ENCODE measurements at regions not wholly inside any gene's neighbourhood (a gene's known extent, or its start where the extent isn't known, plus 50 kb on each side); places are given as distances from the start of the nearest gene placed in this dataset.

DNA sequence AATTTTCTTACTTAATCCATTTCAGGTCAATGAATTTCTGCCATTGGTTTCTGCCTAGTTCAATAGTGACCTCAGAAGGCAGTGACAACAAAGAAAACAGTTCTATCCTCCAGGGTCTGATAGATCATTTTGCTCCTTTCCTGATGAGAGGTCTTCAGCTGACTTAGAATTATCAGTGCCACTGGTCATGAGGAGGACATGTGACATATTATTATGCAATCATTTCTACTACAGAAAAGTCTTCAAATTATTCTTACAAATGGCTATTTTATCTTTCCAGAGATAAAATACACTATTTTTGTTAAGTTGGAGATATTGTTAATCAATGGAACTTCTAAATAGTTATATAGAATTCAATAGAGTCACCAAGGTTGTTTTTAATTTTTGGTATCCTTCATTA lies 360.0 kb upstream of the GALNT5 start:
- no peak overlapping the region for H3K27ac ChIP-seq (ENCODE audit: low read depth, low read length)
- peaks cover 0 to 6% of the 10 kb centered on the region in 2 donors for H3K27me3 ChIP-seq (ENCODE audit: control insufficient read depth in 2 of 2, insufficient read depth in 2 of 2, low read length in 2 of 2)
- no peaks in the 10 kb centered on the region for H3K9me3 ChIP-seq (ENCODE audit: control insufficient read depth in 2 of 3, low read length in 3 of 3)
- ChIA-PET POLR2A (no interaction called here), CTCF (no interaction called here)
- intact Hi-C loops (cut with micrococcal nuclease) = loop anchor here in 1 of 2 donors (5.0 to 10.0 kb wide), 3 partner anchors 295 to 413 kb away; no protein-coding TSS in a partner anchor
- DNase-seq (no peak), ATAC-seq (no peak)
- H3K4me1 ChIP-seq (ENCODE audit: control insufficient read depth in 2 of 2, insufficient read depth in 2 of 2, low read length in 2 of 2) = no peaks in the 10 kb centered on the region
- no peak overlapping the region for H3K4me3 ChIP-seq (ENCODE audit: low read length)
- Mint-ChIP-seq H3K36me3 (peaks cover 0 to 6% (median 0%) of the 10 kb centered on the region in 5 donors), H3K4me3 (no peak overlapping the region), H3K27me3 (peaks cover 11 to 59% (median 32%) of the 10 kb centered on the region in 5 donors), H3K27ac (no peak overlapping the region), H3K9me3 (peaks cover 0 to 7% (median 3%) of the 10 kb centered on the region in 11 donors), H3K4me1 (peaks cover 1 to 29% (median 5%) of the 10 kb centered on the region in 7 donors)
- H3K36me3 ChIP-seq (ENCODE audit: control insufficient read depth in 2 of 3, insufficient read depth in 3 of 3, low read length in 3 of 3) = no peaks in the 10 kb centered on the region

DNA sequence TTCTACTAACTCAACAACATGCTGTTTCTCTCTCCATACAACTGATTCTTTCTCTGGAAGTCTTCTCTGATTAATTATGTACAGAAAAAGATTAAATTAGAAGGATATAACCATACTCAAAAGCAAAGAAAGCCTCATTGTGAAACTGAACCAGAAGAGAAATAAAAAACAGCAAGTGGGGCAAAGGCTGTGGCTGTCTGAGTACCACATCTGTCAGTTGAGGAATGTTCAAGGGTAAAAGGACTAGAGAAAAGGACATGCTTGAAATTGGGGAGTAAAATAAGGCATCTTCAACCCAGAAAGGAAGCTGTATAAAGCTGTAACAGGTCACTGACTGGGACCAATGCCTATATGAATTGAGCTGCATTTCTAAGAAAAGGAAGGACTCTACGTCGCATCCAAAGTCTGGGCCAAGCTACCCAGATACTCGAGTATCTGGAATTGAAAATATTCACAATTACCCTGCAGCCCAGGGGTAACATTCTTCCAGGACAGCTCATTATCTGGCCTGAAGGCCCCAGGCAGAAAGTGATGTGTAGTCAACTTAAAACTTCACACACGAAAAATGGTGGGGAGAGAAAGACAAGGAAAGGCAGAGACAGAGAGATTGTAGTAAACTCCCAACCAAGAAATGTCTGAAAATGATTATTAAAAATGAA lies 356.0 kb upstream of the GALNT5 start:
- no peak overlapping the region for H3K4me3 ChIP-seq (ENCODE audit: low read length)
- intact Hi-C loops (cut with micrococcal nuclease) = no loop called here
- H3K9me3 ChIP-seq (ENCODE audit: control insufficient read depth in 2 of 3, low read length in 3 of 3) = no peaks in the 10 kb centered on the region
- no peaks in the 10 kb centered on the region for H3K36me3 ChIP-seq (ENCODE audit: control insufficient read depth in 2 of 3, insufficient read depth in 3 of 3, low read length in 3 of 3)
- Mint-ChIP-seq H3K4me1 (peaks cover 0 to 2% (median 0%) of the 10 kb centered on the region in 7 donors), H3K36me3 (peaks cover 0 to 6% (median 0%) of the 10 kb centered on the region in 5 donors), H3K9me3 (peaks cover 0 to 7% (median 3%) of the 10 kb centered on the region in 11 donors), H3K27ac (no peak overlapping the region), H3K27me3 (peaks cover 0 to 59% (median 9%) of the 10 kb centered on the region in 5 donors), H3K4me3 (no peak overlapping the region)
- no peak for DNase-seq
- ATAC-seq = no peak
- no peaks in the 10 kb centered on the region for H3K4me1 ChIP-seq (ENCODE audit: control insufficient read depth in 2 of 2, insufficient read depth in 2 of 2, low read length in 2 of 2)
- POLR2A ChIA-PET = no interaction called here
- CTCF ChIA-PET = no interaction called here
- H3K27ac ChIP-seq (ENCODE audit: low read depth, low read length) = no peak overlapping the region
- H3K27me3 ChIP-seq (ENCODE audit: control insufficient read depth in 2 of 2, insufficient read depth in 2 of 2, low read length in 2 of 2) = peaks cover 0 to 6% of the 10 kb centered on the region in 2 donors

DNA sequence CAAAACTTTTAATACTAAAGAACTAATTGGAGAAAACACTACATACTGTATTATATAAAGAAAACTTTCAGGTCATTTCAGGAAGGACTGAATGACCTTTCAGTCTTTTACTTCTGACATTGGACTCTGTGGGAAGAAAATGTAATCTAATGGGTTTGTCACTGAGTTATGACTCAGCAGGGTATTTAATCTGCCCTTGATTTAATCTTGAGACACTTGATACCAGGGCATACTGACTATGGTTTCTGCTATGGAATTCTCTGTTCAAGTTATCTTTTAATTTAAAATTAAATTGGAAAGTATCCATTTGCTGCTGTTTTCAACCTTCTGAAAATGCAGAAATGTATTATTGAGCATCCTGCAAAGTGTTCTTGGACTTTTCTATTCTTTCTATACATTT lies 354.2 kb upstream of the GALNT5 start:
- DNase-seq (no peak), ATAC-seq (no peak)
- no peaks in the 10 kb centered on the region for H3K27me3 ChIP-seq (ENCODE audit: control insufficient read depth in 2 of 2, insufficient read depth in 2 of 2, low read length in 2 of 2)
- POLR2A ChIA-PET = no interaction called here
- no peak overlapping the region for H3K4me3 ChIP-seq (ENCODE audit: low read length)
- no peaks in the 10 kb centered on the region for H3K4me1 ChIP-seq (ENCODE audit: control insufficient read depth in 2 of 2, insufficient read depth in 2 of 2, low read length in 2 of 2)
- peaks cover 0 to 2% (median 0%) of the 10 kb centered on the region in 11 donors for H3K9me3 Mint-ChIP-seq
- H3K27ac Mint-ChIP-seq = no peak overlapping the region
- CTCF ChIA-PET = no interaction called here
- H3K4me1 Mint-ChIP-seq = peaks cover 0 to under 1% (median 0%) of the 10 kb centered on the region in 7 donors
- H3K36me3 ChIP-seq (ENCODE audit: control insufficient read depth in 2 of 3, insufficient read depth in 3 of 3, low read length in 3 of 3) = no peaks in the 10 kb centered on the region
- peaks cover 0 to 55% (median 0%) of the 10 kb centered on the region in 5 donors for H3K27me3 Mint-ChIP-seq
- no peak overlapping the region for H3K4me3 Mint-ChIP-seq
- intact Hi-C loops (cut with micrococcal nuclease) = no loop called here
- no peak overlapping the region for H3K27ac ChIP-seq (ENCODE audit: low read depth, low read length)
- no peaks in the 10 kb centered on the region for H3K9me3 ChIP-seq (ENCODE audit: control insufficient read depth in 2 of 3, low read length in 3 of 3)
- peaks cover 0 to 3% (median 0%) of the 10 kb centered on the region in 5 donors for H3K36me3 Mint-ChIP-seq

DNA sequence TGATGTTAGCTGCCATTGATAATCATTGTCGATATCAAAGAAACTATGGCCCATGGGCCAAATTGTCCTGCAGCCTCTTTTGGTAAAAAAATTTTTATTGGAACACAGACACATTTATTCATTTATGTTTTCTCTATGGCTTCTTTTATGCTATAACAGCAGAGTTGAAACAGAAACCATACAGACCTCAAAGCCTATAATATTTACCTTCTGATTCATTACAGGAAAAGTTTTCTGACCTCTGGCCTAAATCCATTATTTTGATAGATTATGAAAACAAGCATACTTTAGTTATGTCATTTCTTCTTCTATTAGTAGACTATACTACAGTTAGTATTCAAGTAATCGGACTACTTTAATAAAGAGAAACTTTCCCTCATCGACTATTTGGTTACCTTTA lies 349.7 kb upstream of the GALNT5 start:
- H3K9me3 Mint-ChIP-seq = no peaks in the 10 kb centered on the region
- H3K4me3 Mint-ChIP-seq = no peak overlapping the region
- peaks cover 0 to 7% (median 0%) of the 10 kb centered on the region in 7 donors for H3K4me1 Mint-ChIP-seq
- ChIA-PET POLR2A (no interaction called here), CTCF (no interaction called here)
- H3K27ac ChIP-seq (ENCODE audit: low read depth, low read length) = no peak overlapping the region
- no peaks in the 10 kb centered on the region for H3K9me3 ChIP-seq (ENCODE audit: control insufficient read depth in 2 of 3, low read length in 3 of 3)
- no peak overlapping the region for H3K4me3 ChIP-seq (ENCODE audit: low read length)
- H3K4me1 ChIP-seq (ENCODE audit: control insufficient read depth in 2 of 2, insufficient read depth in 2 of 2, low read length in 2 of 2) = no peaks in the 10 kb centered on the region
- peaks cover 0 to 38% (median 0%) of the 10 kb centered on the region in 5 donors for H3K27me3 Mint-ChIP-seq
- no peak overlapping the region for H3K27ac Mint-ChIP-seq
- intact Hi-C loops (cut with micrococcal nuclease) = no loop called here
- no peaks in the 10 kb centered on the region for H3K27me3 ChIP-seq (ENCODE audit: control insufficient read depth in 2 of 2, insufficient read depth in 2 of 2, low read length in 2 of 2)
- H3K36me3 ChIP-seq (ENCODE audit: control insufficient read depth in 2 of 3, insufficient read depth in 3 of 3, low read length in 3 of 3) = no peaks in the 10 kb centered on the region
- DNase-seq = no peak
- ATAC-seq = no peak
- H3K36me3 Mint-ChIP-seq = no peaks in the 10 kb centered on the region

DNA sequence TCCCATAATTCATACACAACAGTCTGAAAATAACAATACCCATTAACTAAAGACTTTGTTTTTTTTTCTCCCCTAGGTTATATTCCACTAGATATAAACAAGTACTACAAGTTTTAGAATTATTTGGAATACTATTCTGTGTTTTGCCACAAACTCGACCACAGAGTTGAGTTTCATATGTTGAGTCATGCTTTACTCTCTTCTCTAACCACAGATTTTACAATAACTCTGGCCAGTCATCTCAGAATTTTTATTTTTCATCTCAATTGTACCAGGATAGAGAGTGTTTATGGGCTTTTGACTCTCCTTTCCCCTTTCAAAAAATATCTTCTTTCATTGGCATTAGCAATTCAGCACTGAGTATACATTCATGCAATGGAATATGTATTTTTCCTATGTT lies 348.7 kb upstream of the GALNT5 start:
- H3K4me1 ChIP-seq (ENCODE audit: control insufficient read depth in 2 of 2, insufficient read depth in 2 of 2, low read length in 2 of 2) = no peaks in the 10 kb centered on the region
- Mint-ChIP-seq H3K27ac (no peak overlapping the region), H3K27me3 (peaks cover 0 to 37% (median 0%) of the 10 kb centered on the region in 5 donors), H3K9me3 (no peaks in the 10 kb centered on the region), H3K36me3 (no peaks in the 10 kb centered on the region), H3K4me1 (peaks cover 0 to 7% (median 0%) of the 10 kb centered on the region in 7 donors), H3K4me3 (no peak overlapping the region)
- no peak overlapping the region for H3K27ac ChIP-seq (ENCODE audit: low read depth, low read length)
- H3K9me3 ChIP-seq (ENCODE audit: control insufficient read depth in 2 of 3, low read length in 3 of 3) = no peaks in the 10 kb centered on the region
- intact Hi-C loops (cut with micrococcal nuclease) = no loop called here
- ATAC-seq (no peak), DNase-seq (no peak)
- H3K36me3 ChIP-seq (ENCODE audit: control insufficient read depth in 2 of 3, insufficient read depth in 3 of 3, low read length in 3 of 3) = no peaks in the 10 kb centered on the region
- CTCF ChIA-PET = no interaction called here
- H3K4me3 ChIP-seq (ENCODE audit: low read length) = no peak overlapping the region
- POLR2A ChIA-PET = no interaction called here
- no peaks in the 10 kb centered on the region for H3K27me3 ChIP-seq (ENCODE audit: control insufficient read depth in 2 of 2, insufficient read depth in 2 of 2, low read length in 2 of 2)

DNA sequence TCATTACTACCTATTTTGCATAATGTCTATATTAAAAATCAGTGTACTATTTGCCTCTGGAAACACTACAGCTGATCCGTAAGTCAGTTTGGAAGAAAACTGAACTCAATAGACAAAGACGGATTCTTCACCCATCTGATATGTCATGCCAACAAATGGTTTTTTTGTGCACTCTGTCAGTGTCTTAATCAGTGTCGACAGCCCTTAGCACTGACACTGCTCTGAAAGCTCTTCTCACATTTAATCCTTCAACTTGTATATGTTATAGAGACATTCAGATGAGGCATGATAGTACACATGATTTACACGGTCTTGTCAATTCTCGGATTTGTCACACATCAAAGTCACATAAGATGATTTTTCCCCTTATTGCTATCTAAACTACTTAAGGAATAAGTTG lies 347.5 kb upstream of the GALNT5 start:
- intact Hi-C loops (cut with micrococcal nuclease) = no loop called here
- Histone ChIP-seq H3K9me3 (ENCODE audit: control insufficient read depth in 2 of 3, low read length in 3 of 3) (no peaks in the 10 kb centered on the region), H3K4me1 (ENCODE audit: control insufficient read depth in 2 of 2, insufficient read depth in 2 of 2, low read length in 2 of 2) (no peaks in the 10 kb centered on the region), H3K4me3 (ENCODE audit: low read length) (no peak overlapping the region), H3K27ac (ENCODE audit: low read depth, low read length) (no peak overlapping the region), H3K27me3 (ENCODE audit: control insufficient read depth in 2 of 2, insufficient read depth in 2 of 2, low read length in 2 of 2) (no peaks in the 10 kb centered on the region), H3K36me3 (ENCODE audit: control insufficient read depth in 2 of 3, insufficient read depth in 3 of 3, low read length in 3 of 3) (no peaks in the 10 kb centered on the region)
- no peaks in the 10 kb centered on the region for H3K36me3 Mint-ChIP-seq
- peaks cover 0 to 7% (median 0%) of the 10 kb centered on the region in 7 donors for H3K4me1 Mint-ChIP-seq
- POLR2A ChIA-PET = no interaction called here
- no peaks in the 10 kb centered on the region for H3K9me3 Mint-ChIP-seq
- peaks cover 0 to 27% (median 0%) of the 10 kb centered on the region in 5 donors for H3K27me3 Mint-ChIP-seq
- ATAC-seq = no peak
- H3K4me3 Mint-ChIP-seq = no peak overlapping the region
- DNase-seq = no peak
- CTCF ChIA-PET = no interaction called here
- H3K27ac Mint-ChIP-seq = no peak overlapping the region

DNA sequence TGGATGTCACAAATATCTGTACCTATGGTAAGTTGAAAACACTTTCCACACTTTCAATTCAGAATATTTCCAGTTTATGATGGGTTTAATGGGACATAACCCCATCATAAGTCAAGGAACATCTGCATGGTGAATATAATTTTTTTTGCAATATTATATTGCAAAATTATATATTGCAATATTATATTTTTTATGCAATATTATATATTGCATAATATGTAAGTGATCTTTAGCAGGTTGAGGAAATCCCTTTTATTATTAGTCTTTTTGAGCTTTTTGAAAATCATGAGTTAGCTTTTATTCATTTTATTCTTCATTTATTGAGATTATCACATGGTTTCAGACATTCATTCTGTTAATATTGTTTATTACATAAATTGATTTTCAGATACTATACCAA lies 342.2 kb upstream of the GALNT5 start:
- CTCF ChIA-PET = no interaction called here
- Histone ChIP-seq H3K27ac (ENCODE audit: low read depth, low read length) (no peak overlapping the region), H3K36me3 (ENCODE audit: control insufficient read depth in 2 of 3, insufficient read depth in 3 of 3, low read length in 3 of 3) (no peaks in the 10 kb centered on the region), H3K27me3 (ENCODE audit: control insufficient read depth in 2 of 2, insufficient read depth in 2 of 2, low read length in 2 of 2) (no peaks in the 10 kb centered on the region), H3K4me1 (ENCODE audit: control insufficient read depth in 2 of 2, insufficient read depth in 2 of 2, low read length in 2 of 2) (no peaks in the 10 kb centered on the region), H3K4me3 (ENCODE audit: low read length) (no peak overlapping the region), H3K9me3 (ENCODE audit: control insufficient read depth in 2 of 3, low read length in 3 of 3) (no peaks in the 10 kb centered on the region)
- H3K4me1 Mint-ChIP-seq = no peaks in the 10 kb centered on the region
- ATAC-seq = no peak
- intact Hi-C loops (cut with micrococcal nuclease) = no loop called here
- H3K36me3 Mint-ChIP-seq = peaks cover 0 to 3% (median 0%) of the 10 kb centered on the region in 5 donors
- H3K27me3 Mint-ChIP-seq = peaks cover 0 to 33% (median 0%) of the 10 kb centered on the region in 5 donors
- no peak overlapping the region for H3K4me3 Mint-ChIP-seq
- POLR2A ChIA-PET = no interaction called here
- no peak for DNase-seq
- no peak overlapping the region for H3K27ac Mint-ChIP-seq
- peaks cover 0 to 16% (median 4%) of the 10 kb centered on the region in 11 donors for H3K9me3 Mint-ChIP-seq
